HCT116 (cell line): ENCODE measurements at regions not wholly inside any gene's neighbourhood (a gene's known extent, or its start where the extent isn't known, plus 50 kb on each side); places are given as distances from the start of the nearest gene placed in this dataset.

ENCODE experiments used
- ATAC-seq: fragments of 200-7000 bp; cut with Tn5 transposase; 2 replicates; pipeline ENCODE4 v1.9.1; 2020; ENCODE audit warnings: mild to moderate bottlenecking, moderate library complexity
- BruUV-seq: library from RNA; stranded (reverse); fragments of 400-500 nt; replicated peaks from 2 replicates; lab custom pipeline; 2021; lab: Mats Ljungman, UMichigan
- CTCF ChIA-PET: fragments of 300-600 bp; sonication (Branson Sonifier 250); formaldehyde crosslinking; loops from one replicate; lab custom pipeline; 2021; ENCODE audit warnings: antibody characterized with exemption; lab: Charles Lee
- POLR2A ChIA-PET: fragments of 300-600, 350-600 bp; sonication (Branson Sonifier 250); formaldehyde crosslinking; loops from one replicate; lab custom pipeline; 2021; ENCODE audit warnings: antibody characterized with exemption; lab: Charles Lee
- RAD21 ChIA-PET, 2 experiments: fragments of 300-600 bp; sonication (Branson Sonifier 250); formaldehyde crosslinking; loops; one replicate each; lab custom pipeline; 2023; ENCODE audit warnings: low total read pairs in 2 of 2; ENCODE audit not compliant: uncharacterized antibody in 2 of 2, unreplicated experiment in 2 of 2, low non-redundant PET in 1 of 2; lab: Charles Lee
- DNase-seq: peaks from one replicate; pipeline ENCODE4 v3.0.0-alpha.2; 2010; ENCODE audit warnings: low read depth, low spot score
- H2AFZ ChIP-seq: fragments of 200-600 bp; shearing (Covaris generic), sonication (generic); 2 replicates; pipeline ENCODE4 v1.6.1; 2017; ENCODE audit warnings: low read depth, mixed run types, mixed read lengths, antibody characterized with exemption, low read length; ENCODE audit not compliant: poor library complexity, severe bottlenecking
- H3K27ac ChIP-seq: 2 replicates; pipeline ENCODE4 v1.5.1; 2012; ENCODE audit warnings: low read depth, low read length
- H3K27me3 ChIP-seq: fragments of 200-600 bp; sonication (generic); 2 replicates; pipeline ENCODE4 v1.6.1; 2016; ENCODE audit warnings: mixed run types, low read length, mixed read lengths; ENCODE audit not compliant: insufficient read depth
- H3K36me3 ChIP-seq, 2 experiments: fragments of 200-500 bp in 1 of 2; fragments of 200-600 bp in 1 of 2; sonication (Bioruptor generic) in 1 of 2; sonication (generic) in 1 of 2; 2 replicates each; pipeline versions ENCODE4 v1.5.1 to v1.6.1; 2014 to 2016; ENCODE audit warnings: low read length in 2 of 2, inconsistent platforms in 1 of 2, mixed read lengths in 1 of 2, mixed run types in 1 of 2; ENCODE audit not compliant: insufficient read depth in 2 of 2, control insufficient read depth in 1 of 2
- H3K4me1 ChIP-seq, 2 experiments: fragments of 200-600 bp in 1 of 2; sonication (generic) in 1 of 2; 2 replicates each; pipeline versions ENCODE4 v1.5.1 to v1.6.1; 2012 to 2017; ENCODE audit warnings: low read length in 2 of 2, inconsistent platforms in 1 of 2, mild to moderate bottlenecking in 1 of 2, mixed read lengths in 1 of 2, mixed run types in 1 of 2, moderate library complexity in 1 of 2; ENCODE audit not compliant: insufficient read depth in 2 of 2, control insufficient read depth in 1 of 2
- H3K4me2 ChIP-seq: fragments of 200-600 bp; sonication (generic); 2 replicates; pipeline ENCODE4 v1.6.1; 2017; ENCODE audit warnings: mixed run types, low read length, mixed read lengths
- H3K4me3 ChIP-seq, 2 experiments: fragments of 200-600 bp in 1 of 2; sonication (generic) in 1 of 2; replicated peaks in 1 of 2; 2 replicates each; pipeline ENCODE4 v1.5.1; 2011 to 2016; ENCODE audit warnings: low read length in 2 of 2, control low read depth in 1 of 2, low read depth in 1 of 2, mild to moderate bottlenecking in 1 of 2, mixed read lengths in 1 of 2, mixed run types in 1 of 2
- H3K79me2 ChIP-seq: fragments of 200-600 bp; sonication (generic); 2 replicates; pipeline ENCODE4 v1.6.1; 2017; ENCODE audit warnings: mild to moderate bottlenecking, mixed run types, low read length, moderate library complexity, mixed read lengths; ENCODE audit not compliant: insufficient read depth
- H3K9ac ChIP-seq: fragments of 200-600 bp; sonication (generic); 2 replicates; pipeline ENCODE4 v1.6.1; 2016; ENCODE audit warnings: low read length, mixed read lengths
- H3K9me2 ChIP-seq: fragments of 200-600 bp; sonication (generic), shearing (Covaris generic); 2 replicates; pipeline ENCODE4 v1.6.1; 2017; ENCODE audit warnings: mixed run types, mild to moderate bottlenecking, moderate library complexity; ENCODE audit not compliant: insufficient read depth
- H3K9me3 ChIP-seq, 2 experiments: fragments of 200-500 bp in 1 of 2; fragments of 200-600 bp in 1 of 2; sonication (Bioruptor generic) in 1 of 2; sonication (generic) in 1 of 2; 2 replicates each; pipeline ENCODE4 v1.6.1; 2014 to 2017; ENCODE audit warnings: low read length in 2 of 2, mixed read lengths in 2 of 2, inconsistent platforms in 1 of 2, low read depth in 1 of 2, mild to moderate bottlenecking in 1 of 2, mixed run types in 1 of 2, moderate library complexity in 1 of 2; ENCODE audit not compliant: control insufficient read depth in 1 of 2, insufficient read depth in 1 of 2
- H4K20me1 ChIP-seq: fragments of 200-600 bp; sonication (generic), shearing (Covaris generic); 2 replicates; pipeline ENCODE4 v1.6.1; 2017; ENCODE audit warnings: mixed run types, mild to moderate bottlenecking, moderate library complexity; ENCODE audit not compliant: insufficient read depth
- CBX3 ChIP-seq: IDR thresholded peaks from 2 replicates; pipeline ENCODE4 v1.6.1; 2012; ENCODE audit warnings: low read depth
- CEBPB ChIP-seq: IDR thresholded peaks from 2 replicates; pipeline ENCODE4 v1.6.1; 2012; ENCODE audit warnings: low read depth
- EGR1 ChIP-seq: IDR thresholded peaks from 2 replicates; pipeline ENCODE4 v1.6.1; 2012; ENCODE audit warnings: low read depth
- EZH2 ChIP-seq: fragments of 200-600 bp; sonication (generic); IDR thresholded peaks from 2 replicates; pipeline ENCODE4 v1.6.1; 2017; ENCODE audit warnings: antibody characterized with exemption, mixed run types
- FOSL1 ChIP-seq: IDR thresholded peaks from 2 replicates; pipeline ENCODE4 v1.6.1; 2012; ENCODE audit warnings: low read depth
- POLR2A ChIP-seq: IDR thresholded peaks from 2 replicates; pipeline ENCODE4 v1.7.0; 2011; ENCODE audit warnings: borderline replicate concordance; ENCODE audit not compliant: insufficient read depth, insufficient read length; ENCODE audit errors: extremely low read depth
- POLR2AphosphoS5 ChIP-seq: IDR thresholded peaks from 2 replicates; pipeline ENCODE4 v1.6.1; 2011; ENCODE audit warnings: mild to moderate bottlenecking, low read depth, low read length, moderate library complexity
- RAD21 ChIP-seq: IDR thresholded peaks from 2 replicates; pipeline ENCODE4 v1.6.1; 2012; ENCODE audit warnings: low read depth, mild to moderate bottlenecking
- SP1 ChIP-seq: IDR thresholded peaks from 2 replicates; pipeline ENCODE4 v1.6.1; 2012; ENCODE audit warnings: low read depth
- SRF ChIP-seq: IDR thresholded peaks from 2 replicates; pipeline ENCODE4 v1.6.1; 2012; ENCODE audit warnings: low read depth
- YY1 ChIP-seq: IDR thresholded peaks from 2 replicates; pipeline ENCODE4 v1.6.1; 2011; ENCODE audit warnings: low read length, low read depth, moderate library complexity, mild to moderate bottlenecking; ENCODE audit not compliant: insufficient replicate concordance; ENCODE audit errors: extremely low read depth
- ZFX ChIP-seq: fragments of 450-650 bp; IDR thresholded peaks from 2 replicates; pipeline ENCODE4 v1.6.1; 2017
- ZNF274 ChIP-seq: fragments of 200-500 bp; sonication (Bioruptor generic); IDR thresholded peaks from 2 replicates; pipeline ENCODE4 v1.6.1; 2014; ENCODE audit warnings: mild to moderate bottlenecking, low read depth, low read length, inconsistent platforms
- intact Hi-C: fragments of 100-400 bp; cut with micrococcal nuclease; formaldehyde crosslinking; loops from 2 replicates; pipeline ENCODE4 v1.10.0; 2022
- TF ChIP-seq, protein P1 (sequence below): IDR thresholded peaks from 2 replicates; pipeline ENCODE4 v1.6.1; 2012

DNA sequence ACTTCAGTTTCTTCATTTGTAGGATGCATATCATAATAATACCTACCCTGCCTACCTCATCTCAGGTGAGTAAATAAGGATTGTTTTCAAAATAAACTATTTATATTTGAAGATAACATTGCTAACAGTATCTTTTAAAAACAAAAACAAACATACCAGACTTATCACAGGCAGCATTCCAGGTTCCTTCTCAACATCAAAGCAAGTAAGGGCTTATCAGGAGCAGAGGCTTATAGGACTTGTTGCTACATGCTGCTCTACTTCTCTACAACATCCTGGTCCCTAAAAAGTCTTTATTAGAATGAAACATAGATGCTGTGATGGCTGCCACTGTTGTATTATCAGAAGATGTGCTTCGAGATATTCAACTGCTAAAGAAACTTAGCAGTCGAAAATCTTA lies 149.2 kb upstream of the PRDM1 start:
- Histone ChIP-seq H4K20me1 (no peaks in the 10 kb centered on the region), H3K4me1 (no peaks in the 10 kb centered on the region), H3K4me2 (no peak overlapping the region), H3K36me3 (no peaks in the 10 kb centered on the region), H3K9ac (no peak overlapping the region), H3K9me3 (no peaks in the 10 kb centered on the region), H3K9me2 (no peaks in the 10 kb centered on the region), H3K79me2 (no peaks in the 10 kb centered on the region), H3K4me3 (no peak overlapping the region), H3K27ac (no peak overlapping the region), H2AFZ (no peak overlapping the region), H3K27me3 (no peaks in the 10 kb centered on the region)
- no peak for ATAC-seq
- no TSS peak for BruUV-seq
- ChIA-PET CTCF (no interaction called here), POLR2A (no interaction called here), RAD21 (no interaction called here)
- DNase-seq: no peak
- intact Hi-C loops: no loop called here
- no peak for TF ChIP-seq YY1
- TF ChIP-seq ZFX: no peak
- no peak for TF ChIP-seq ZNF274
- TF ChIP-seq SRF: no peak

DNA sequence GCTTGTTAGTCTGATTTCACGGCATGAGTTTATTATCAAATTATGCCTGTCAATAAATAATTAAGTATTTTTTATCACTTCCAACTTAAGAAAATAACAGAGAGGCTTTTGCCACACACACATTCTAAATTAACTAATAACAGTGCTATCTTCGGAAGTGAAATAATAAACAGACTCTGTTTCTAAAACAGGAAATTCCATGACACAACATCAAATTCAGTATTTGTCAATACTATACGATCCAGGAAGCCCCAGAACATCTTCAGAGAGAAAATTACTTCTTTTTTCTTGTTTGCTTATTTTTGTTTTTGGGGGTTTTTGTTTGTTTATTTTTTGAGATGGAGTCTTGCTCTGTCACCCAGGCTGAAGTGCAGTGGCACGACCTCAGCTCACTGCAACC lies 150.7 kb upstream of the PRDM1 start:
- H3K36me3 ChIP-seq: no peaks in the 10 kb centered on the region
- no peak overlapping the region for H3K27ac ChIP-seq
- TF ChIP-seq POLR2A: no peak
- TF ChIP-seq EZH2: no peak
- no peak for TF ChIP-seq EGR1
- no peak for TF ChIP-seq FOSL1
- no peak for TF ChIP-seq YY1
- TF ChIP-seq SP1: no peak
- TF ChIP-seq RAD21: no peak
- no peak for TF ChIP-seq POLR2AphosphoS5
- TF ChIP-seq CEBPB: no peak
- no peak for TF ChIP-seq CBX3
- TF ChIP-seq SRF: no peak
- TF ChIP-seq, protein P1, sequence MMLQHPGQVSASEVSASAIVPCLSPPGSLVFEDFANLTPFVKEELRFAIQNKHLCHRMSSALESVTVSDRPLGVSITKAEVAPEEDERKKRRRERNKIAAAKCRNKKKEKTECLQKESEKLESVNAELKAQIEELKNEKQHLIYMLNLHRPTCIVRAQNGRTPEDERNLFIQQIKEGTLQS: no peak
- no peaks in the 10 kb centered on the region for H3K27me3 ChIP-seq
- ATAC-seq (no peak), DNase-seq (no peak)
- no TSS peak for BruUV-seq
- no peaks in the 10 kb centered on the region for H3K79me2 ChIP-seq
- H3K4me3 ChIP-seq: no peak overlapping the region
- H3K4me1 ChIP-seq: no peaks in the 10 kb centered on the region
- H3K9me3 ChIP-seq: no peaks in the 10 kb centered on the region
- no peaks in the 10 kb centered on the region for H4K20me1 ChIP-seq
- no peak overlapping the region for H3K9ac ChIP-seq
- no peak overlapping the region for H2AFZ ChIP-seq
- intact Hi-C loops: no loop called here
- H3K4me2 ChIP-seq: no peak overlapping the region
- ChIA-PET RAD21 (no interaction called here), POLR2A (no interaction called here), CTCF (no interaction called here)
- no peaks in the 10 kb centered on the region for H3K9me2 ChIP-seq
